Mammary epithelial cell (primary cell): ENCODE measurements at regions not wholly inside any gene's neighbourhood (a gene's known extent, or its start where the extent isn't known, plus 50 kb on each side); places are given as distances from the start of the nearest gene placed in this dataset.

ENCODE experiments used
- EZH2 ChIP-seq: IDR thresholded peaks from 2 replicates; pipeline ENCODE4 v1.6.1; 2012; ENCODE audit warnings: low read length, inconsistent platforms, borderline replicate concordance
- TF ChIP-seq, protein P1 (sequence below), 2 donors: IDR thresholded peaks in 1 of 2; conservative IDR thresholded peaks in 1 of 2; 2 replicates each; pipeline ENCODE4 v1.5.1; 2011 to 2012; ENCODE audit warnings: inconsistent platforms in 2 of 2, low read length in 2 of 2, mild to moderate bottlenecking in 2 of 2, control low read depth in 1 of 2, low read depth in 1 of 2; ENCODE audit not compliant: insufficient read depth in 1 of 2; ENCODE audit errors: extremely low read depth in 1 of 2

DNA sequence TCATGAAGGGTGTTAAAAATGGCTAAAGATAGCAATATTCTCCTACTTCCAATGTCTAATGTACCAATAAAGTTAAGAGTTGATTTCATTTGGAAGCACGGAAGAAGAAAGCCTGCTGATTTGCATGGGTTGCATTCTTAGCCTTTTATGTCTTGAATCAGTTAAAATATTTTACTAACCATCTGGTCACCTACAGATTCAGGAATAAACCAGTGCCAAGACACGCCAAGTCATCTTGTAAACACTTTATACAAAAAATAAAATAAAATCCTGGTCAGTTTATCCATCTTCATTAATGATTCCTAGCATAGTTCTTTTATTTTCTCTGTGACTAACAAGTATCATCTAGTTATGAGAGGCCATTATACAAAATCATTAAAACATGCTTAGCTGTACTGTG is 1031.6 kb upstream of the WWC1 start:
- TF ChIP-seq, protein P1, sequence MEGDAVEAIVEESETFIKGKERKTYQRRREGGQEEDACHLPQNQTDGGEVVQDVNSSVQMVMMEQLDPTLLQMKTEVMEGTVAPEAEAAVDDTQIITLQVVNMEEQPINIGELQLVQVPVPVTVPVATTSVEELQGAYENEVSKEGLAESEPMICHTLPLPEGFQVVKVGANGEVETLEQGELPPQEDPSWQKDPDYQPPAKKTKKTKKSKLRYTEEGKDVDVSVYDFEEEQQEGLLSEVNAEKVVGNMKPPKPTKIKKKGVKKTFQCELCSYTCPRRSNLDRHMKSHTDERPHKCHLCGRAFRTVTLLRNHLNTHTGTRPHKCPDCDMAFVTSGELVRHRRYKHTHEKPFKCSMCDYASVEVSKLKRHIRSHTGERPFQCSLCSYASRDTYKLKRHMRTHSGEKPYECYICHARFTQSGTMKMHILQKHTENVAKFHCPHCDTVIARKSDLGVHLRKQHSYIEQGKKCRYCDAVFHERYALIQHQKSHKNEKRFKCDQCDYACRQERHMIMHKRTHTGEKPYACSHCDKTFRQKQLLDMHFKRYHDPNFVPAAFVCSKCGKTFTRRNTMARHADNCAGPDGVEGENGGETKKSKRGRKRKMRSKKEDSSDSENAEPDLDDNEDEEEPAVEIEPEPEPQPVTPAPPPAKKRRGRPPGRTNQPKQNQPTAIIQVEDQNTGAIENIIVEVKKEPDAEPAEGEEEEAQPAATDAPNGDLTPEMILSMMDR (conservative IDR thresholded peaks at IDR 0.05 in 1 of 2, IDR thresholded peaks at IDR 0.05 in 1 of 2; ENCODE audit: extremely low read depth in 1 of 2, insufficient read depth in 1 of 2, low read depth in 1 of 2, low read length in 2 of 2), result no peak
- no peak for TF ChIP-seq EZH2
